Brain microvascular endothelial cell (primary cell): ENCODE measurements at regions not wholly inside any gene's neighbourhood (a gene's known extent, or its start where the extent isn't known, plus 50 kb on each side); places are given as distances from the start of the nearest gene placed in this dataset.
A peak's percentile ranks its signal among the peaks of the same experiment; 100 is the strongest.

Source experiments
- DNase-seq: peaks from one replicate; pipeline ENCODE4 v3.0.0-alpha.2; 2020
- H3K27ac ChIP-seq: fragments of 250-450 bp; sonication (Bioruptor Pico); 2 replicates; pipeline ENCODE4 v1.5.1; 2020; ENCODE audit warnings: mild to moderate bottlenecking, moderate library complexity
- H3K27me3 ChIP-seq: fragments of 250-450 bp; sonication (Bioruptor Pico); replicated peaks from 2 replicates; pipeline ENCODE4 v1.5.1; 2020; ENCODE audit warnings: mild to moderate bottlenecking
- H3K36me3 ChIP-seq: fragments of 250-450 bp; sonication (Bioruptor Pico); replicated peaks from 2 replicates; pipeline ENCODE4 v1.5.1; 2020; ENCODE audit warnings: mild to moderate bottlenecking
- H3K4me3 ChIP-seq: 2 replicates; pipeline ENCODE4 v1.5.1; 2011; ENCODE audit warnings: low read depth, mild to moderate bottlenecking, control low read depth, low read length, moderate library complexity
- CTCF ChIP-seq: IDR thresholded peaks from 2 replicates; pipeline ENCODE4 v1.5.1; 2011; ENCODE audit warnings: low read depth, mild to moderate bottlenecking, moderate library complexity, low read length, control low read depth, inconsistent platforms; ENCODE audit errors: missing control alignments
- in situ Hi-C: cut with HindIII; loops from 2 replicates; pipeline ENCODE4 v1.10.0; 2017; ENCODE audit warnings: low sequenced_read_pairs, low pct_ligation_motif_present

GRCh38 chr14:61941421-61942150, 179.4 kb downstream of the SNAPC1 start:
- Histone ChIP-seq H3K27ac (no peak overlapping the region), H3K4me3 (no peak overlapping the region), H3K36me3 (no peaks in the 10 kb centered on the region), H3K27me3 (no peaks in the 10 kb centered on the region)
- DNase-seq: no peak
- no peak for TF ChIP-seq CTCF
- in situ Hi-C loops: no loop called here

- in situ Hi-C loops: no loop called here
- Histone ChIP-seq H3K27me3 (no peaks in the 10 kb centered on the region), H3K4me3 (no peak overlapping the region), H3K27ac (no peak overlapping the region), H3K36me3 (no peaks in the 10 kb centered on the region)
- TF ChIP-seq CTCF: no peak
- no peak for DNase-seq
Observed at GRCh38 chr14:61948376-61948775, 186.2 kb downstream of the SNAPC1 start.

- TF ChIP-seq CTCF: no peak
- in situ Hi-C loops: no loop called here
- Histone ChIP-seq H3K36me3 (no peaks in the 10 kb centered on the region), H3K4me3 (no peak overlapping the region), H3K27me3 (no peaks in the 10 kb centered on the region), H3K27ac (no peak overlapping the region)
- peak; percentile 37 for DNase-seq
Observed at GRCh38 chr14:61950340-61950739, 188.1 kb downstream of the SNAPC1 start.

GRCh38 chr14:61953602-61954001, 191.4 kb downstream of the SNAPC1 start:
- DNase-seq: no peak
- no peaks in the 10 kb centered on the region for H3K27me3 ChIP-seq
- in situ Hi-C loops: no loop called here
- no peaks in the 10 kb centered on the region for H3K36me3 ChIP-seq
- no peak overlapping the region for H3K27ac ChIP-seq
- no peak overlapping the region for H3K4me3 ChIP-seq
- no peak for TF ChIP-seq CTCF

- H3K27ac ChIP-seq: no peak overlapping the region
- TF ChIP-seq CTCF: no peak
- H3K36me3 ChIP-seq: no peaks in the 10 kb centered on the region
- no peaks in the 10 kb centered on the region for H3K27me3 ChIP-seq
- DNase-seq: no peak
- in situ Hi-C loops: no loop called here
- no peak overlapping the region for H3K4me3 ChIP-seq
Observed at GRCh38 chr14:61954306-61954705, 192.1 kb downstream of the SNAPC1 start.

GRCh38 chr14:61956517-61956916, 194.3 kb downstream of the SNAPC1 start:
- no peaks in the 10 kb centered on the region for H3K36me3 ChIP-seq
- no peaks in the 10 kb centered on the region for H3K27me3 ChIP-seq
- in situ Hi-C loops: no loop called here
- DNase-seq: no peak
- no peak overlapping the region for H3K27ac ChIP-seq
- H3K4me3 ChIP-seq: no peak overlapping the region
- TF ChIP-seq CTCF: no peak
